ENCODE measurements at regions not wholly inside any gene's neighbourhood (a gene's known extent, or its start where the extent isn't known, plus 50 kb on each side); places are given as distances from the start of the nearest gene placed in this dataset.
"Not testable (repeated sequence)": the region's sequence is repeated elsewhere in the genome, so short reads cannot be mapped to it uniquely, and the experiment has no call there.

- H3K4me3 ChIP-seq (ENCODE audit: low read depth, low read length): no peak overlapping the region
- no peak for TF ChIP-seq CTCF (IDR thresholded peaks at IDR 0.05; ENCODE audit: low read depth, low read length, missing control alignments)
- DNase-seq (ENCODE audit: low read depth): no peak
Measured at GRCh38 chr18:68178921-68179320, 536.0 kb downstream of the TMX3 start.

GRCh38 chr18:68177807-68178702, 536.9 kb downstream of the TMX3 start:
- no peak for DNase-seq (ENCODE audit: low read depth)
- no peak for TF ChIP-seq CTCF (IDR thresholded peaks at IDR 0.05; ENCODE audit: low read depth, low read length, missing control alignments)
- no peak overlapping the region for H3K4me3 ChIP-seq (ENCODE audit: low read depth, low read length)

GRCh38 chr18:68176901-68177300, 538.0 kb downstream of the TMX3 start:
- H3K4me3 ChIP-seq (ENCODE audit: low read depth, low read length): no peak overlapping the region
- no peak for TF ChIP-seq CTCF (IDR thresholded peaks at IDR 0.05; ENCODE audit: low read depth, low read length, missing control alignments)
- DNase-seq (ENCODE audit: low read depth): no peak

- no peak overlapping the region for H3K4me3 ChIP-seq (ENCODE audit: low read depth, low read length)
- TF ChIP-seq CTCF (IDR thresholded peaks at IDR 0.05; ENCODE audit: low read depth, low read length, missing control alignments): no peak
- no peak for DNase-seq (ENCODE audit: low read depth)
Measured at GRCh38 chr18:68172842-68173549, 541.9 kb downstream of the TMX3 start.

GRCh38 chr18:68164909-68165308, 550.0 kb downstream of the TMX3 start:
- no peak for TF ChIP-seq CTCF (IDR thresholded peaks at IDR 0.05; ENCODE audit: low read depth, low read length, missing control alignments)
- no peak overlapping the region for H3K4me3 ChIP-seq (ENCODE audit: low read depth, low read length)

GRCh38 chr18:68153821-68154220, 561.1 kb downstream of the TMX3 start:
- DNase-seq (ENCODE audit: low read depth); H3K4me3 ChIP-seq (ENCODE audit: low read depth, low read length): not testable (repeated sequence)

More at GRCh38 chr18:68164909-68165308, 550.0 kb downstream of the TMX3 start:
- DNase-seq (ENCODE audit: low read depth): no peak

GRCh38 chr18:68152770-68153169, 562.1 kb downstream of the TMX3 start:
- peak; percentile 14 for TF ChIP-seq CTCF (IDR thresholded peaks at IDR 0.05; ENCODE audit: low read depth, low read length, missing control alignments)
- no peak for DNase-seq (ENCODE audit: low read depth)
- no peak overlapping the region for H3K4me3 ChIP-seq (ENCODE audit: low read depth, low read length)
